ENCODE measurements at regions not wholly inside any gene's neighbourhood (a gene's known extent, or its start where the extent isn't known, plus 50 kb on each side); places are given as distances from the start of the nearest gene placed in this dataset.

- H3K27ac ChIP-seq (ENCODE audit: low read depth, low read length, poor library complexity, severe bottlenecking): no peak overlapping the region
- H3K4me3 ChIP-seq (ENCODE audit: low read depth, low read length, poor library complexity, severe bottlenecking): no peak overlapping the region
- H3K27me3 ChIP-seq (ENCODE audit: insufficient read depth, low read length): no peaks in the 10 kb centered on the region
- H3K4me1 ChIP-seq (ENCODE audit: insufficient read depth, low read length, severe bottlenecking): no peaks in the 10 kb centered on the region
- no peaks in the 10 kb centered on the region for H3K9me3 ChIP-seq (ENCODE audit: low read length)
- H3K4me2 ChIP-seq (ENCODE audit: low read length): no peak overlapping the region
- H2AFZ ChIP-seq (ENCODE audit: low read length): no peak overlapping the region
- H3K79me2 ChIP-seq (ENCODE audit: insufficient read depth, low read length): no peaks in the 10 kb centered on the region
- no peak overlapping the region for H3K9ac ChIP-seq (ENCODE audit: low read length)
- no peaks in the 10 kb centered on the region for H4K20me1 ChIP-seq (ENCODE audit: insufficient read depth, low read length)
- H3K36me3 ChIP-seq (ENCODE audit: insufficient read depth, low read length): no peaks in the 10 kb centered on the region
- no peaks in the 10 kb centered on the region for H3F3A ChIP-seq (ENCODE audit: insufficient read depth, low read length)
- TF ChIP-seq CTCF (IDR thresholded peaks at IDR 0.05; ENCODE audit: low read length) (no peak), EZH2 (IDR thresholded peaks at IDR 0.05; ENCODE audit: borderline replicate concordance, low read length) (no peak)
- H3K9me2 ChIP-seq (ENCODE audit: low read depth, low read length): no peaks in the 10 kb centered on the region
Measured at GRCh38 chr9:86754581-86755560, 192.4 kb downstream of the GAS1 start.

- TF ChIP-seq CTCF (IDR thresholded peaks at IDR 0.05; ENCODE audit: low read length) (no peak), EZH2 (IDR thresholded peaks at IDR 0.05; ENCODE audit: borderline replicate concordance, low read length) (no peak)
- Histone ChIP-seq H3K9me2 (ENCODE audit: low read depth, low read length) (no peaks in the 10 kb centered on the region), H3K36me3 (ENCODE audit: insufficient read depth, low read length) (no peaks in the 10 kb centered on the region), H3K9ac (ENCODE audit: low read length) (no peak overlapping the region), H3K4me1 (ENCODE audit: insufficient read depth, low read length, severe bottlenecking) (no peaks in the 10 kb centered on the region), H2AFZ (ENCODE audit: low read length) (no peak overlapping the region), H3K4me2 (ENCODE audit: low read length) (no peak overlapping the region), H3K27ac (ENCODE audit: low read depth, low read length, poor library complexity, severe bottlenecking) (no peak overlapping the region), H3F3A (ENCODE audit: insufficient read depth, low read length) (no peaks in the 10 kb centered on the region), H4K20me1 (ENCODE audit: insufficient read depth, low read length) (no peaks in the 10 kb centered on the region), H3K9me3 (ENCODE audit: low read length) (no peaks in the 10 kb centered on the region), H3K79me2 (ENCODE audit: insufficient read depth, low read length) (no peaks in the 10 kb centered on the region), H3K27me3 (ENCODE audit: insufficient read depth, low read length) (no peaks in the 10 kb centered on the region), H3K4me3 (ENCODE audit: low read depth, low read length, poor library complexity, severe bottlenecking) (no peak overlapping the region)
Measured at GRCh38 chr9:86753836-86754235, 193.5 kb downstream of the GAS1 start.

- Histone ChIP-seq H2AFZ (ENCODE audit: low read length) (no peak overlapping the region), H4K20me1 (ENCODE audit: insufficient read depth, low read length) (no peaks in the 10 kb centered on the region), H3K4me3 (ENCODE audit: low read depth, low read length, poor library complexity, severe bottlenecking) (no peak overlapping the region), H3K9ac (ENCODE audit: low read length) (no peak overlapping the region), H3K27ac (ENCODE audit: low read depth, low read length, poor library complexity, severe bottlenecking) (no peak overlapping the region), H3K9me3 (ENCODE audit: low read length) (no peaks in the 10 kb centered on the region), H3K36me3 (ENCODE audit: insufficient read depth, low read length) (no peaks in the 10 kb centered on the region), H3F3A (ENCODE audit: insufficient read depth, low read length) (no peaks in the 10 kb centered on the region), H3K4me2 (ENCODE audit: low read length) (no peak overlapping the region), H3K4me1 (ENCODE audit: insufficient read depth, low read length, severe bottlenecking) (no peaks in the 10 kb centered on the region), H3K9me2 (ENCODE audit: low read depth, low read length) (no peaks in the 10 kb centered on the region), H3K79me2 (ENCODE audit: insufficient read depth, low read length) (no peaks in the 10 kb centered on the region), H3K27me3 (ENCODE audit: insufficient read depth, low read length) (no peaks in the 10 kb centered on the region)
- TF ChIP-seq EZH2 (IDR thresholded peaks at IDR 0.05; ENCODE audit: borderline replicate concordance, low read length) (no peak), CTCF (IDR thresholded peaks at IDR 0.05; ENCODE audit: low read length) (no peak)
Measured at GRCh38 chr9:86752733-86753132, 194.6 kb downstream of the GAS1 start.

All from OCI-LY1 (cell line).